ENCODE measurements at regions not wholly inside any gene's neighbourhood (a gene's known extent, or its start where the extent isn't known, plus 50 kb on each side); places are given as distances from the start of the nearest gene placed in this dataset.

- intact Hi-C loops (cut with DNase I) = no loop called here
- Histone ChIP-seq H3K4me3 (no peak overlapping the region), H3K27me3 (no peaks in the 10 kb centered on the region), H3K4me1 (no peaks in the 10 kb centered on the region), H3K9me3 (no peaks in the 10 kb centered on the region), H3K36me3 (no peaks in the 10 kb centered on the region), H3K27ac (no peak overlapping the region)
- ATAC-seq (no peak), DNase-seq (no peak)
- no peak for TF ChIP-seq CTCF (IDR thresholded peaks at IDR 0.05)
These were observed 483.4 kb downstream of the PRKD1 start for GRCh38 chr14:29444216-29444615.

- Histone ChIP-seq H3K4me1 (no peaks in the 10 kb centered on the region), H3K36me3 (no peaks in the 10 kb centered on the region), H3K27me3 (no peaks in the 10 kb centered on the region), H3K27ac (no peak overlapping the region), H3K9me3 (no peaks in the 10 kb centered on the region), H3K4me3 (no peak overlapping the region)
- DNase-seq = no peak
- TF ChIP-seq CTCF (IDR thresholded peaks at IDR 0.05) = no peak
- intact Hi-C loops (cut with DNase I) = no loop called here
- ATAC-seq = no peak
These were observed 482.8 kb downstream of the PRKD1 start for GRCh38 chr14:29444805-29445204.

GRCh38 chr14:29446971-29447370 is 480.7 kb downstream of the PRKD1 start:
- no peak for TF ChIP-seq CTCF (IDR thresholded peaks at IDR 0.05)
- ATAC-seq = no peak
- H3K27me3 ChIP-seq = no peaks in the 10 kb centered on the region
- no peak for DNase-seq
- no peak overlapping the region for H3K27ac ChIP-seq
- H3K4me1 ChIP-seq = no peaks in the 10 kb centered on the region
- no peaks in the 10 kb centered on the region for H3K36me3 ChIP-seq
- H3K9me3 ChIP-seq = no peaks in the 10 kb centered on the region
- no peak overlapping the region for H3K4me3 ChIP-seq
- intact Hi-C loops (cut with DNase I) = no loop called here

GRCh38 chr14:29451941-29452340 is 475.7 kb downstream of the PRKD1 start:
- no peak for ATAC-seq
- Histone ChIP-seq H3K27ac (no peak overlapping the region), H3K9me3 (no peaks in the 10 kb centered on the region), H3K4me1 (no peaks in the 10 kb centered on the region), H3K36me3 (no peaks in the 10 kb centered on the region), H3K4me3 (no peak overlapping the region), H3K27me3 (no peaks in the 10 kb centered on the region)
- intact Hi-C loops (cut with DNase I) = no loop called here
- no peak for DNase-seq
- no peak for TF ChIP-seq CTCF (IDR thresholded peaks at IDR 0.05)

- DNase-seq = no peak
- Histone ChIP-seq H3K27me3 (no peaks in the 10 kb centered on the region), H3K4me3 (no peak overlapping the region), H3K9me3 (no peaks in the 10 kb centered on the region), H3K4me1 (no peaks in the 10 kb centered on the region), H3K27ac (no peak overlapping the region), H3K36me3 (no peaks in the 10 kb centered on the region)
- intact Hi-C loops (cut with DNase I) = no loop called here
- ATAC-seq = no peak
- TF ChIP-seq CTCF (IDR thresholded peaks at IDR 0.05) = no peak
These were observed 474.6 kb downstream of the PRKD1 start for GRCh38 chr14:29453045-29453444.

- Histone ChIP-seq H3K4me1 (no peaks in the 10 kb centered on the region), H3K36me3 (no peaks in the 10 kb centered on the region), H3K4me3 (no peak overlapping the region), H3K27ac (no peak overlapping the region), H3K27me3 (no peaks in the 10 kb centered on the region), H3K9me3 (no peaks in the 10 kb centered on the region)
- ATAC-seq (no peak), DNase-seq (no peak)
- intact Hi-C loops (cut with DNase I) = no loop called here
- no peak for TF ChIP-seq CTCF (IDR thresholded peaks at IDR 0.05)
These were observed 473.5 kb downstream of the PRKD1 start for GRCh38 chr14:29454026-29454693.

All from upper lobe of right lung (tissue), 1 donor.